DOHH2 (cell line): ENCODE measurements at regions not wholly inside any gene's neighbourhood (a gene's known extent, or its start where the extent isn't known, plus 50 kb on each side); places are given as distances from the start of the nearest gene placed in this dataset.

ENCODE experiments used
- EZH2phosphoT487 ChIP-seq: fragments of 200-600 bp; sonication (generic); IDR thresholded peaks from 2 replicates; pipeline ENCODE4 v1.6.1; 2017; ENCODE audit warnings: borderline replicate concordance, mild to moderate bottlenecking, antibody characterized with exemption, low read length, moderate library complexity, mixed read lengths
- TF ChIP-seq, protein P1 (sequence below): fragments of 200-600 bp; sonication (generic); IDR thresholded peaks from one replicate; pipeline ENCODE4 v1.5.1; 2014; ENCODE audit warnings: antibody characterized with exemption, mild to moderate bottlenecking, low read depth, low read length; ENCODE audit not compliant: poor library complexity, severe bottlenecking

DNA sequence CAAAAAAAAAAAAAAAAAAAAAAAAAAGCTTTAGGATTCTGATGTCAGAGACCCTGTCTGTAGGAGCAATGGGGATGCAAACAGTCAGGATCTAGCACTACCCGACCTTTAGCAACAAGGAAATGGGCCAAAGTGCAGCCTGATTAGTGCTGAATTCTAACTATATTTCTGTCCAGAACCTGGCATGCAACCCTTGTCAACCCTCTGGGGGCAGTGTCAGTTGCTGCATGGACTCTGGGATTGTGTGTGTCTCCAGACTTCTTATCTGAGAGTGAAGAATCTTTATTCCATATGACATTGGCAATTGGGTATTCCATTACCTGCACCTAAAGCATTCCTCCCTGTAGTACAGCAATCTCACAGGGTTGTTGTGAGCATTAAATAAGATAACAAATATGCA is 120.3 kb upstream of the CRHR1 start:
- TF ChIP-seq, protein P1, sequence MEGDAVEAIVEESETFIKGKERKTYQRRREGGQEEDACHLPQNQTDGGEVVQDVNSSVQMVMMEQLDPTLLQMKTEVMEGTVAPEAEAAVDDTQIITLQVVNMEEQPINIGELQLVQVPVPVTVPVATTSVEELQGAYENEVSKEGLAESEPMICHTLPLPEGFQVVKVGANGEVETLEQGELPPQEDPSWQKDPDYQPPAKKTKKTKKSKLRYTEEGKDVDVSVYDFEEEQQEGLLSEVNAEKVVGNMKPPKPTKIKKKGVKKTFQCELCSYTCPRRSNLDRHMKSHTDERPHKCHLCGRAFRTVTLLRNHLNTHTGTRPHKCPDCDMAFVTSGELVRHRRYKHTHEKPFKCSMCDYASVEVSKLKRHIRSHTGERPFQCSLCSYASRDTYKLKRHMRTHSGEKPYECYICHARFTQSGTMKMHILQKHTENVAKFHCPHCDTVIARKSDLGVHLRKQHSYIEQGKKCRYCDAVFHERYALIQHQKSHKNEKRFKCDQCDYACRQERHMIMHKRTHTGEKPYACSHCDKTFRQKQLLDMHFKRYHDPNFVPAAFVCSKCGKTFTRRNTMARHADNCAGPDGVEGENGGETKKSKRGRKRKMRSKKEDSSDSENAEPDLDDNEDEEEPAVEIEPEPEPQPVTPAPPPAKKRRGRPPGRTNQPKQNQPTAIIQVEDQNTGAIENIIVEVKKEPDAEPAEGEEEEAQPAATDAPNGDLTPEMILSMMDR, result no peak
- no peak for TF ChIP-seq EZH2phosphoT487
